Activated CD8-positive, alpha-beta T cell treated with anti-CD3 and anti-CD28 coated beads for 36 hours (primary cell): ENCODE measurements at regions not wholly inside any gene's neighbourhood (a gene's known extent, or its start where the extent isn't known, plus 50 kb on each side); places are given as distances from the start of the nearest gene placed in this dataset.

Experiments
- ATAC-seq: fragments of 200-7000 bp; cut with Tn5 transposase; one replicate; pipeline ENCODE4 v1.10.0; 2021; ENCODE audit warnings: mild to moderate bottlenecking, moderate library complexity
- CTCF ChIA-PET: fragments of 350-600 bp; sonication (Branson Sonifier 250); formaldehyde crosslinking; loops from one replicate; lab custom pipeline; 2021; ENCODE audit warnings: antibody characterized with exemption; lab: Charles Lee
- POLR2A ChIA-PET: fragments of 350-600 bp; sonication (Branson Sonifier 250); formaldehyde crosslinking; loops from one replicate; lab custom pipeline; 2021; ENCODE audit warnings: antibody characterized with exemption; lab: Charles Lee
- DNase-seq: peaks from one replicate; pipeline ENCODE4 v3.0.0-alpha.2; 2020
- H3K27ac Mint-ChIP-seq: one replicate; pipeline ENCODE4 v1.8.0; 2021; ENCODE audit warnings: mild to moderate bottlenecking, mixed read lengths
- H3K27me3 Mint-ChIP-seq: one replicate; pipeline ENCODE4 v1.8.0; 2021; ENCODE audit warnings: mixed read lengths
- H3K36me3 Mint-ChIP-seq: one replicate; pipeline ENCODE4 v1.8.0; 2021; ENCODE audit warnings: low read depth, mixed read lengths
- H3K4me1 Mint-ChIP-seq: one replicate; pipeline ENCODE4 v1.8.0; 2021; ENCODE audit warnings: low read depth, mixed read lengths
- H3K4me3 Mint-ChIP-seq: one replicate; pipeline ENCODE4 v1.8.0; 2021; ENCODE audit warnings: mild to moderate bottlenecking, moderate library complexity, mixed read lengths
- H3K9me3 Mint-ChIP-seq: one replicate; pipeline ENCODE4 v1.8.0; 2021; ENCODE audit warnings: mixed read lengths
- intact Hi-C: fragments of 100-400 bp; cut with micrococcal nuclease; formaldehyde crosslinking; loops from one replicate; pipeline ENCODE4 v1.10.0; 2022
- TF ChIP-seq, protein P1 (sequence below): fragments of 200-600 bp; IDR thresholded peaks from one replicate; pipeline ENCODE4 v1.8.0; 2022; ENCODE audit warnings: antibody characterized with exemption, mild to moderate bottlenecking

DNA sequence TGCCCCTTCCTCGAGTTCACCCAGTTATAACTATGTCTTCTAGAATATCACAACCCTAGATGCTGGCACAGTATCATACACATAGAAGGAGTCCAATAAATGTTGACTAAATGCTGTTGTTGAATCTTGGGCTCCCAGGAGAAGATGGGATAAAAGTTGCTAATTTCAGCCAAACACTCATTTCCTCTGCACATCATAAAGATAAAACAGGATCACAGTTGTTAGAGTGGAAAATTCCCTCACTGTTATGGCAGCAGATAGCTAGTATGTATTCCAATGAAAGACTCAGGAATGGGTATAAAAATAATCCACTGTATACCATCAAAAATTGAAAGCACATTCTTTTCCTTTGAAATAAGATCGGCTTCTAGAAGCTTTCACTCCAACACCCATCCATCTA is 294.9 kb upstream of the TSHZ2 start:
- H3K9me3 Mint-ChIP-seq = no peaks in the 10 kb centered on the region
- H3K4me1 Mint-ChIP-seq = peaks cover 4% of the 10 kb centered on the region
- POLR2A ChIA-PET = no interaction called here
- H3K27me3 Mint-ChIP-seq = peaks cover 15% of the 10 kb centered on the region
- ATAC-seq (no peak), DNase-seq (no peak)
- CTCF ChIA-PET = no interaction called here
- TF ChIP-seq, protein P1, sequence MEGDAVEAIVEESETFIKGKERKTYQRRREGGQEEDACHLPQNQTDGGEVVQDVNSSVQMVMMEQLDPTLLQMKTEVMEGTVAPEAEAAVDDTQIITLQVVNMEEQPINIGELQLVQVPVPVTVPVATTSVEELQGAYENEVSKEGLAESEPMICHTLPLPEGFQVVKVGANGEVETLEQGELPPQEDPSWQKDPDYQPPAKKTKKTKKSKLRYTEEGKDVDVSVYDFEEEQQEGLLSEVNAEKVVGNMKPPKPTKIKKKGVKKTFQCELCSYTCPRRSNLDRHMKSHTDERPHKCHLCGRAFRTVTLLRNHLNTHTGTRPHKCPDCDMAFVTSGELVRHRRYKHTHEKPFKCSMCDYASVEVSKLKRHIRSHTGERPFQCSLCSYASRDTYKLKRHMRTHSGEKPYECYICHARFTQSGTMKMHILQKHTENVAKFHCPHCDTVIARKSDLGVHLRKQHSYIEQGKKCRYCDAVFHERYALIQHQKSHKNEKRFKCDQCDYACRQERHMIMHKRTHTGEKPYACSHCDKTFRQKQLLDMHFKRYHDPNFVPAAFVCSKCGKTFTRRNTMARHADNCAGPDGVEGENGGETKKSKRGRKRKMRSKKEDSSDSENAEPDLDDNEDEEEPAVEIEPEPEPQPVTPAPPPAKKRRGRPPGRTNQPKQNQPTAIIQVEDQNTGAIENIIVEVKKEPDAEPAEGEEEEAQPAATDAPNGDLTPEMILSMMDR = no peak
- intact Hi-C loops = no loop called here
- H3K36me3 Mint-ChIP-seq = no peaks in the 10 kb centered on the region
- no peak overlapping the region for H3K4me3 Mint-ChIP-seq
- no peak overlapping the region for H3K27ac Mint-ChIP-seq

DNA sequence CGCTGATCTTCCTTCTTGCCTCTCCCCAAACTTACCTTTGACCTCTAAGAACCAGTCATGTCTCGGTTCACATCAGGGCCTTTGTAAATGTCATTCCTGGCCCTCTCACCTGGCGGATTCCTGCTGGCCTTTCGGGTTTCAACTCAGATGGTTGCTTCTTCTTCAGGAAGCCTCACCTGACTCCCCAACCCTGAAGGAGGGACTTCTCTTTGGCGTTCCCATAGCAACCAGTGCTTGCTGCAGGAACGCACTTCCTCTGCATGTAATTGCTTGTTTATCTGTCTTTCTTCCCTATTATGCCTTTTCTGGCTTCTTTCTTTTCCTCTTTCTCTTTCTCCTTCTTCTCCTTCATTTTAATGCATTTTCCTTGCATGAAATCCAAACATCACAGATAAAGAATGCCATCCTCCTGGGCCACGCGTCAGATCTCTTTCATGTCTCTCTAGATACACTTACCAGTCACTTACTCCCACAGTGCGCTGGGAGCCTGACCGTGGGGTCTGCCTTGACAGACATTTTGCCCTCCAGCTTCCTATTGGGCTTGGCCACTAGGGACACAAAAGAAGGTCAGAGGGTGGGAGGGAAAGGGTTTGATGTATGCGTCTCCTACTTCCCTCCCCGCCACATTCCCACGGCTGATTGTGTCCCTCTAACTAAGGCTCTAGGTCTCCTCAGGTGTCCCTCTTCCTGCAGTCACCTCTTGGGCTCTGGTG is 295.7 kb upstream of the TSHZ2 start:
- ATAC-seq = no peak
- ChIA-PET CTCF (no interaction called here), POLR2A (no interaction called here)
- Mint-ChIP-seq H3K36me3 (no peaks in the 10 kb centered on the region), H3K27ac (no peak overlapping the region), H3K9me3 (no peaks in the 10 kb centered on the region), H3K27me3 (peaks cover 13% of the 10 kb centered on the region), H3K4me3 (no peak overlapping the region), H3K4me1 (peaks cover 4% of the 10 kb centered on the region)
- TF ChIP-seq, protein P1 = no peak
- intact Hi-C loops = no loop called here
- no peak for DNase-seq

DNA sequence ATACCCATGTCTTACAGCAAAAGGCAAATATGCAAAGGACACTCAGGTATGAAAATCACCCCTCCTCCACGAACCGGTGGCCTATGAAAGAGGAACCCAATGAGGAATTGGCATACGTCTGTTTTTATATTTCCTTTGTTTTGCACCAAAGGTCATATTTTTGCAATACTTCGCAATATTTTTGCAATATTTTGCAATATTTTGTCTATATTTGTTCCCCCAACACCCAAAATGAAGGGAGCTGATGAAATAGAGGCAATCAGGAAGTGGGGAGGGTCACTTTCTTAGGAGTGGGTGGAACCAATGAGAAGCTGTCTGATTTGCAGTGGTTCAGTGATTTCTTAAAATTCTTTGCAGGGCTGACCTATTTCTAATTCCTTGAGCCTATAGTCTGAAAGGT is 296.8 kb upstream of the TSHZ2 start:
- CTCF ChIA-PET = no interaction called here

DNA sequence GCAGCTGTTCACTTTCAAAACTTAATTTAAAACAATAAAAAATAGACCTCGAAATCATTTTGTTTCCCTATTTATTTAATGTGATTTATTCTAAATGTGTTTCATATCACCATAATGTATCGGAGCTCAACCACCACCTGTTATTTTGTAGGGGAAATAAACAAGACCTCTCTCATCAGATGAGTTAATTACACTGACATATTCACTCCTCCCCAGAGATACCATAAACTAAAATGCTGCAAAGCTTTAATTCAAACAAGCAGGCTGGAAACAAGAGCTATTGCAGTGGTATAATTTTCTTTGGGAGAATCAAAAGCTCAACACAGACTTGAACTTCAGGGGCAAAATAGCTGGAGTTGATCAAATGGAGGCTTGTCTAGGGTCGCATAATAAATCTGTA is 303.5 kb upstream of the TSHZ2 start:
- Mint-ChIP-seq H3K27me3 (peaks cover 7% of the 10 kb centered on the region), H3K4me1 (no peaks in the 10 kb centered on the region), H3K36me3 (no peaks in the 10 kb centered on the region), H3K4me3 (no peak overlapping the region), H3K27ac (no peak overlapping the region), H3K9me3 (no peaks in the 10 kb centered on the region)
- POLR2A ChIA-PET = interaction anchor here (0.8 kb wide), 1 partner anchor 9 kb away, joined by 3 read pairs; no protein-coding TSS in a partner anchor
- CTCF ChIA-PET = interaction anchor here (1.2 to 1.3 kb wide), 2 partner anchors 9 to 25 kb away, joined by 3 read pairs; no protein-coding TSS in a partner anchor
- intact Hi-C loops = no loop called here
- DNase-seq (no peak), ATAC-seq (no peak)
- TF ChIP-seq, protein P1 = no peak

More for the DNA sequence above, 296.8 kb upstream of the TSHZ2 start:
- Mint-ChIP-seq H3K27ac (no peak overlapping the region), H3K4me3 (no peak overlapping the region), H3K27me3 (peaks cover 14% of the 10 kb centered on the region), H3K4me1 (peaks cover 4% of the 10 kb centered on the region), H3K36me3 (no peaks in the 10 kb centered on the region), H3K9me3 (no peaks in the 10 kb centered on the region)
- POLR2A ChIA-PET = no interaction called here
- TF ChIP-seq, protein P1 = no peak
- intact Hi-C loops = no loop called here
- no peak for DNase-seq
- ATAC-seq = no peak

DNA sequence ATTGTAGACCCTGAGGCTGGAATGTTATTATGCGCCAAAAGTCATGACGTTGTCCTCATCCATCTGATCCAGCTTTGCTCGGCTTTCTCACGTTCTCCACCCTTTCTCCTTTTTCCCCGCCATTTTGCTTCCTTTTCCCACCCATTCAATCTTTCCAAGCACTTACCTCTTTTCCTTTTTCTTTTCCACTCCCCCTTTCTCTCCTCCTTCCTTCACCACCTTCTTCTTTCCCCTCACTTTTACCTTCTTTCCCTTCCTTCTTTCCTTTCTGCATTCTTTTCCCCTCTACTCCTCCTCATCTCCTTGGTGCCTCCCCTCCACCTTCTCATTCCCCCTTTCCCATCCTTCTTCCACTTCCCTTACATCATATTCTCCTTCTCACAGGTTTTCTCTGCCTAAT is 304.8 kb upstream of the TSHZ2 start:
- Mint-ChIP-seq H3K4me3 (no peak overlapping the region), H3K27me3 (peaks cover 6% of the 10 kb centered on the region), H3K4me1 (no peaks in the 10 kb centered on the region), H3K9me3 (no peaks in the 10 kb centered on the region), H3K36me3 (no peaks in the 10 kb centered on the region), H3K27ac (no peak overlapping the region)
- CTCF ChIA-PET = no interaction called here
- no peak for DNase-seq
- intact Hi-C loops = no loop called here
- POLR2A ChIA-PET = no interaction called here
- TF ChIP-seq, protein P1 = no peak
- no peak for ATAC-seq
